ENCODE measurements at regions not wholly inside any gene's neighbourhood (a gene's known extent, or its start where the extent isn't known, plus 50 kb on each side); places are given as distances from the start of the nearest gene placed in this dataset.

DNA sequence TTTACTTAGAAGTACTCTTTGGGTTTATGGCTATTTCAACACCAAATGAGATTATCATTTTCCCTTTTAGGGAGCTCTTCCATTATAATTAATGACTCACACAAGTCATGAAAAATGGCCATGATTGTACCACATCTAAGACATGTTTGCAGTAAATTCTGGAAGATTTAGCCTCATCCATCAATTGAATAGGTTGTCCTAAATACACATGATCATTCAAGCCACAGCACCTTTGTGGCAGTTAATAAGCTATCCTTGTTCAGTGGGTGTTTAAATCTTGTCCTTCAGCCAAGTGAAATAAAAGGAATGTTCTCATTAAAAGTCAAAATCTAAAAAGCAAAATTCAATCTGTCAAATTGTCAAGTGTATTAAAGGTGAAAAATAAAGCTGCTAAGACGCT is 237.5 kb downstream of the ZPLD1 start:
- Histone ChIP-seq H4K20me1 (ENCODE audit: insufficient read depth, low read length) (no peaks in the 10 kb centered on the region), H3K27ac (ENCODE audit: low read length) (no peak overlapping the region), H3K4me1 (ENCODE audit: low read length) (peaks cover 22% of the 10 kb centered on the region), H3K4me2 (ENCODE audit: low read depth, low read length) (no peak overlapping the region), H3K36me3 (replicated peaks; ENCODE audit: insufficient read depth, low read length) (no peaks in the 10 kb centered on the region), H3K27me3 (replicated peaks; ENCODE audit: insufficient read depth, low read length) (no peaks in the 10 kb centered on the region), H3K9me2 (replicated peaks; ENCODE audit: insufficient read depth, low read length) (no peaks in the 10 kb centered on the region), H3K9me3 (replicated peaks; ENCODE audit: insufficient read depth, low read length) (no peaks in the 10 kb centered on the region), H3K4me3 (ENCODE audit: low read length) (no peak overlapping the region), H3F3A (ENCODE audit: insufficient read depth, low read length) (peaks cover 9% of the 10 kb centered on the region; the same call in 1 of the 2 replicates), H3K79me2 (ENCODE audit: low read length) (no peaks in the 10 kb centered on the region), H3K9ac (ENCODE audit: low read length) (no peak overlapping the region), H2AFZ (ENCODE audit: low read length) (no peak overlapping the region)
- TF ChIP-seq EZH2phosphoT487 (IDR thresholded peaks at IDR 0.05; ENCODE audit: low read length) (no peak), EZH2 (optimal IDR thresholded peaks at IDR 0.05; ENCODE audit: low read depth, low read length) (no peak)
- TF ChIP-seq, protein P1, sequence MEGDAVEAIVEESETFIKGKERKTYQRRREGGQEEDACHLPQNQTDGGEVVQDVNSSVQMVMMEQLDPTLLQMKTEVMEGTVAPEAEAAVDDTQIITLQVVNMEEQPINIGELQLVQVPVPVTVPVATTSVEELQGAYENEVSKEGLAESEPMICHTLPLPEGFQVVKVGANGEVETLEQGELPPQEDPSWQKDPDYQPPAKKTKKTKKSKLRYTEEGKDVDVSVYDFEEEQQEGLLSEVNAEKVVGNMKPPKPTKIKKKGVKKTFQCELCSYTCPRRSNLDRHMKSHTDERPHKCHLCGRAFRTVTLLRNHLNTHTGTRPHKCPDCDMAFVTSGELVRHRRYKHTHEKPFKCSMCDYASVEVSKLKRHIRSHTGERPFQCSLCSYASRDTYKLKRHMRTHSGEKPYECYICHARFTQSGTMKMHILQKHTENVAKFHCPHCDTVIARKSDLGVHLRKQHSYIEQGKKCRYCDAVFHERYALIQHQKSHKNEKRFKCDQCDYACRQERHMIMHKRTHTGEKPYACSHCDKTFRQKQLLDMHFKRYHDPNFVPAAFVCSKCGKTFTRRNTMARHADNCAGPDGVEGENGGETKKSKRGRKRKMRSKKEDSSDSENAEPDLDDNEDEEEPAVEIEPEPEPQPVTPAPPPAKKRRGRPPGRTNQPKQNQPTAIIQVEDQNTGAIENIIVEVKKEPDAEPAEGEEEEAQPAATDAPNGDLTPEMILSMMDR (IDR thresholded peaks at IDR 0.05; ENCODE audit: low read length): no peak
- DNase-seq: no peak

DNA sequence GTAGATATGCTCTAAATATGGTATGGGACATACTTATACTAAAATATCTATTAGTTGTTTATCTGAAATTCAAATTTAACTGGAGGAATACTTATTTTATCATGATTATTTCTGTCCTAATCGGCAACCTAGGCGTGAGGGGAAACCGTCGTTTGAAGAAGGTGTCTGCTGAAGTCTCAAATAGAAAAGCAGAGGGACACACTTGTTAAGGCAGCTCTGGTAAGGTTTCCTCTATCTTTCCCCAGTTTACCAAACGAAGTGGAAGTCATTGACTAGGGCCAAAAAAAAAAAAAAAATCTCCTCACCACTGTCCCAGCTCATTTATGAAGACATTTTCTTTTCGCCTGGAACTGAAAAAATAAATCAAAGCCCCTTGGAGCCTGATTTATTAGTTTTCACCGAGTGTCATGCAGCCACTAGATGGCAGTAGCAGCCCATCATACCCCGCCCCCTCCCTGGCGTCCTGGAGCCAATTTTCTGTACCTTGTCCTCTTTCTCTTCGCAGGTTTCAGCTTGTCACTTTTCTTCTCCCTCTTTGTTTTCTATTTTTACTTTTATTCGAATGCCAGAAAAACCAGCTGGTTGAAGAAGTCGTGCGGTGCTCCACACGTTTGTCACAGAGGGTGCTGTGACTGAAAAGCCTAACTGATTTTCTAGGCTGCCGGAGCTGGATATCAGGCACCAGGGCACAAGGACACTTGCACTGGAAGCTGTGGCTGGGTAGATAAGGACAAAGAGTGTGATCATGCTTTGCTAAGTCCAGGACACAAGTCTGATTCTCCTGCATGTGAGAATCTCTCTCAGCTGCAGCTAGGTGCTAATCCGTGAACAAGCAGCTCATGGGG is 238.7 kb downstream of the ZPLD1 start:
- no peaks in the 10 kb centered on the region for H3K27me3 ChIP-seq (replicated peaks; ENCODE audit: insufficient read depth, low read length)
- no peaks in the 10 kb centered on the region for H3K79me2 ChIP-seq (ENCODE audit: low read length)
- H3K9me2 ChIP-seq (replicated peaks; ENCODE audit: insufficient read depth, low read length): no peaks in the 10 kb centered on the region
- peaks cover 22% of the 10 kb centered on the region for H3K4me1 ChIP-seq (ENCODE audit: low read length)
- no peaks in the 10 kb centered on the region for H3K36me3 ChIP-seq (replicated peaks; ENCODE audit: insufficient read depth, low read length)
- H3K9me3 ChIP-seq (replicated peaks; ENCODE audit: insufficient read depth, low read length): no peaks in the 10 kb centered on the region
- peaks cover 9% of the 10 kb centered on the region; the same call in 1 of the 2 replicates for H3F3A ChIP-seq (ENCODE audit: insufficient read depth, low read length)
- H4K20me1 ChIP-seq (ENCODE audit: insufficient read depth, low read length): no peaks in the 10 kb centered on the region
- peak overlapping the region; percentile 62 for H3K4me2 ChIP-seq (ENCODE audit: low read depth, low read length)
- peak overlapping the region; percentile 9; the same call in 1 of the 2 replicates for H3K9ac ChIP-seq (ENCODE audit: low read length)
- no peak overlapping the region for H3K27ac ChIP-seq (ENCODE audit: low read length)
- DNase-seq: peak; percentile 74
- peak overlapping the region; percentile 24 for H3K4me3 ChIP-seq (ENCODE audit: low read length)
- no peak for TF ChIP-seq EZH2phosphoT487 (IDR thresholded peaks at IDR 0.05; ENCODE audit: low read length)
- TF ChIP-seq, protein P1 (IDR thresholded peaks at IDR 0.05; ENCODE audit: low read length): peak; percentile 80
- TF ChIP-seq EZH2 (optimal IDR thresholded peaks at IDR 0.05; ENCODE audit: low read depth, low read length): no peak
- peak overlapping the region; percentile 59; the same call in 1 of the 2 replicates for H2AFZ ChIP-seq (ENCODE audit: low read length)

DNA sequence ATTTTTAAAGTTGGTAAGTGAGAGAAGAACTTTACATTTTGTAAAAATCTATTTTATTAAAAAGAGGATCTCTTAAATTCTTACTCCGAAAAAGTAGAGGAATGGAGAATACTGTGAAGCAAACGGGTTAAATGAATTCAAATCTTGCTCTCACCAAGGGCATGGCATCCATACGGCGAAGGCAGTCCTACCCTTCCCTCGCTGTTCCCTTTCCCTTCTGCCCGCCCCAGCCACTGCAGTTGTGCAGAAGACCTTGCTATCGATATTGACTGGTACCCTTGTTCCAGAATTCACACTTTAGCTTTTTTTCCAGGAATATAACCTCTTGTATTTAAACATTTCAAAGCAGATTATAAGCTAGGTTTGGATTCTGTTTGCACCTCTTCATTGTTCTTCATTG is 239.5 kb downstream of the ZPLD1 start:
- H3K36me3 ChIP-seq (replicated peaks; ENCODE audit: insufficient read depth, low read length): no peaks in the 10 kb centered on the region
- H3K27ac ChIP-seq (ENCODE audit: low read length): no peak overlapping the region
- no peaks in the 10 kb centered on the region for H4K20me1 ChIP-seq (ENCODE audit: insufficient read depth, low read length)
- H3K9ac ChIP-seq (ENCODE audit: low read length): no peak overlapping the region
- H2AFZ ChIP-seq (ENCODE audit: low read length): no peak overlapping the region
- H3K4me3 ChIP-seq (ENCODE audit: low read length): no peak overlapping the region
- no peaks in the 10 kb centered on the region for H3K9me2 ChIP-seq (replicated peaks; ENCODE audit: insufficient read depth, low read length)
- H3K27me3 ChIP-seq (replicated peaks; ENCODE audit: insufficient read depth, low read length): no peaks in the 10 kb centered on the region
- TF ChIP-seq EZH2phosphoT487 (IDR thresholded peaks at IDR 0.05; ENCODE audit: low read length) (no peak), EZH2 (optimal IDR thresholded peaks at IDR 0.05; ENCODE audit: low read depth, low read length) (no peak)
- TF ChIP-seq, protein P1 (IDR thresholded peaks at IDR 0.05; ENCODE audit: low read length): no peak
- H3K9me3 ChIP-seq (replicated peaks; ENCODE audit: insufficient read depth, low read length): no peaks in the 10 kb centered on the region
- DNase-seq: no peak
- peaks cover 22% of the 10 kb centered on the region for H3K4me1 ChIP-seq (ENCODE audit: low read length)
- peaks cover 9% of the 10 kb centered on the region; the same call in 1 of the 2 replicates for H3F3A ChIP-seq (ENCODE audit: insufficient read depth, low read length)
- H3K79me2 ChIP-seq (ENCODE audit: low read length): no peaks in the 10 kb centered on the region
- no peak overlapping the region for H3K4me2 ChIP-seq (ENCODE audit: low read depth, low read length)

Measured in MM.1S (cell line).